ENCODE measurements at regions not wholly inside any gene's neighbourhood (a gene's known extent, or its start where the extent isn't known, plus 50 kb on each side); places are given as distances from the start of the nearest gene placed in this dataset.

DNA sequence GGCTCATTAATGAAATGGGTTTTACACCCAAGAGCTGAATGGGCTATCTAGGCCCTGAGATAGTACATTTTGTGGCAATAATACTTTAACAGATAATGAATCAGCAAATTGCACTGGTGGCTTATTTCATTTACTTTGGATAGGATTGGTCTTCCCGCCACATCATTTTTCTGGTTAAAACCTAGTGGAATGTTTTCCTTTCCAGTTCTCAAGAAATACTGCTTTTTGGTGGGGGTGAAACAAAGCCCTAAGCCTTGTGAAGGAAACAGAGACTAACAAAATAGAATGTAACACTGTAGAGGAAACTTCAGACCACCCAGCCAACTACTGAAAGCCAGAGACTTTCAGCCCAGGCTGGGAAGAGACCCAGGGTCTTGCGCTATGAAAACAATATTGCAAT lies 172.2 kb downstream of the HHIPL2 start:
- Histone ChIP-seq H3K36me3 (ENCODE audit: control insufficient read depth in 2 of 2, insufficient read depth in 1 of 2, low read length in 2 of 2) (no peaks in the 10 kb centered on the region), H3K27ac (ENCODE audit: extremely low read depth, low read depth, low read length) (no peak overlapping the region), H3K4me3 (ENCODE audit: low read depth, low read length) (no peak overlapping the region), H3K9me3 (ENCODE audit: control insufficient read depth, insufficient read depth, low read depth, low read length) (no peaks in the 10 kb centered on the region), H3K4me1 (ENCODE audit: control insufficient read depth, insufficient read depth, low read length) (no peaks in the 10 kb centered on the region)
- POLR2A ChIA-PET = no interaction called here
- CTCF ChIA-PET = interaction anchor here (1.0 kb wide), 1 partner anchor 79 kb away, joined by 5 read pairs; no protein-coding TSS in a partner anchor
- no peak for TF ChIP-seq ZNF302 (tag by site-specific recombination; IDR thresholded peaks at IDR 0.05; ENCODE audit: low read depth)
- TF ChIP-seq SP7 (tag by site-specific recombination; IDR thresholded peaks at IDR 0.05) = no peak
- no peak for TF ChIP-seq ZNF558 (tag by site-specific recombination; IDR thresholded peaks at IDR 0.05)
- no peak for TF ChIP-seq ZNF792 (tag by site-specific recombination; IDR thresholded peaks at IDR 0.05)
- TF ChIP-seq, protein P1, sequence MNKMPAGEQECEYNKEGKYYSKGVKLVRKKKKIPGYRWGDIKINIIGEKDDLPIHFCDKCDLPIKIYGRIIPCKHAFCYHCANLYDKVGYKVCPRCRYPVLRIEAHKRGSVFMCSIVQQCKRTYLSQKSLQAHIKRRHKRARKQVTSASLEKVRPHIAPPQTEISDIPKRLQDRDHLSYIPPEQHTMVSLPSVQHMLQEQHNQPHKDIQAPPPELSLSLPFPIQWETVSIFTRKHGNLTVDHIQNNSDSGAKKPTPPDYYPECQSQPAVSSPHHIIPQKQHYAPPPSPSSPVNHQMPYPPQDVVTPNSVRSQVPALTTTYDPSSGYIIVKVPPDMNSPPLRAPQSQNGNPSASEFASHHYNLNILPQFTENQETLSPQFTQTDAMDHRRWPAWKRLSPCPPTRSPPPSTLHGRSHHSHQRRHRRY (tag by site-specific recombination; IDR thresholded peaks at IDR 0.05) = no peak
- TF ChIP-seq ZNF548 (tag by site-specific recombination; IDR thresholded peaks at IDR 0.05) = no peak
- no peak for TF ChIP-seq ZNF610 (tag by site-specific recombination; IDR thresholded peaks at IDR 0.05; ENCODE audit: borderline replicate concordance)
- TF ChIP-seq, protein P2, sequence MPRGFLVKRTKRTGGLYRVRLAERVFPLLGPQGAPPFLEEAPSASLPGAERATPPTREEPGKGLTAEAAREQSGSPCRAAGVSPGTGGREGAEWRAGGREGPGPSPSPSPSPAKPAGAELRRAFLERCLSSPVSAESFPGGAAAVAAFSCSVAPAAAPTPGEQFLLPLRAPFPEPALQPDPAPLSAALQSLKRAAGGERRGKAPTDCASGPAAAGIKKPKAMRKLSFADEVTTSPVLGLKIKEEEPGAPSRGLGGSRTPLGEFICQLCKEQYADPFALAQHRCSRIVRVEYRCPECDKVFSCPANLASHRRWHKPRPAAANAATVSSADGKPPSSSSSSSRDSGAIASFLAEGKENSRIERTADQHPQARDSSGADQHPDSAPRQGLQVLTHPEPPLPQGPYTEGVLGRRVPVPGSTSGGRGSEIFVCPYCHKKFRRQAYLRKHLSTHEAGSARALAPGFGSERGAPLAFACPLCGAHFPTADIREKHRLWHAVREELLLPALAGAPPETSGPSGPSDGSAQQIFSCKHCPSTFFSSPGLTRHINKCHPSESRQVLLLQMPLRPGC (tag by site-specific recombination; IDR thresholded peaks at IDR 0.05) = no peak
- no peak for TF ChIP-seq ZNF174 (tag by site-specific recombination; IDR thresholded peaks at IDR 0.05)
- no peak for TF ChIP-seq ZNF76 (tag by site-specific recombination; IDR thresholded peaks at IDR 0.05; ENCODE audit: borderline replicate concordance, low read depth)
- TF ChIP-seq ZNF16 (tag by site-specific recombination; IDR thresholded peaks at IDR 0.05; ENCODE audit: low read depth) = no peak
- TF ChIP-seq, protein P3, sequence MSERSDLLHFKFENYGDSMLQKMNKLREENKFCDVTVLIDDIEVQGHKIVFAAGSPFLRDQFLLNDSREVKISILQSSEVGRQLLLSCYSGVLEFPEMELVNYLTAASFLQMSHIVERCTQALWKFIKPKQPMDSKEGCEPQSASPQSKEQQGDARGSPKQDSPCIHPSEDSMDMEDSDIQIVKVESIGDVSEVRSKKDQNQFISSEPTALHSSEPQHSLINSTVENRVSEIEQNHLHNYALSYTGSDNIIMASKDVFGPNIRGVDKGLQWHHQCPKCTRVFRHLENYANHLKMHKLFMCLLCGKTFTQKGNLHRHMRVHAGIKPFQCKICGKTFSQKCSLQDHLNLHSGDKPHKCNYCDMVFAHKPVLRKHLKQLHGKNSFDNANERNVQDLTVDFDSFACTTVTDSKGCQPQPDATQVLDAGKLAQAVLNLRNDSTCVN (tag by site-specific recombination; optimal IDR thresholded peaks at IDR 0.05) = no peak
- no peak for TF ChIP-seq ZNF423 (tag by site-specific recombination; IDR thresholded peaks at IDR 0.05)

DNA sequence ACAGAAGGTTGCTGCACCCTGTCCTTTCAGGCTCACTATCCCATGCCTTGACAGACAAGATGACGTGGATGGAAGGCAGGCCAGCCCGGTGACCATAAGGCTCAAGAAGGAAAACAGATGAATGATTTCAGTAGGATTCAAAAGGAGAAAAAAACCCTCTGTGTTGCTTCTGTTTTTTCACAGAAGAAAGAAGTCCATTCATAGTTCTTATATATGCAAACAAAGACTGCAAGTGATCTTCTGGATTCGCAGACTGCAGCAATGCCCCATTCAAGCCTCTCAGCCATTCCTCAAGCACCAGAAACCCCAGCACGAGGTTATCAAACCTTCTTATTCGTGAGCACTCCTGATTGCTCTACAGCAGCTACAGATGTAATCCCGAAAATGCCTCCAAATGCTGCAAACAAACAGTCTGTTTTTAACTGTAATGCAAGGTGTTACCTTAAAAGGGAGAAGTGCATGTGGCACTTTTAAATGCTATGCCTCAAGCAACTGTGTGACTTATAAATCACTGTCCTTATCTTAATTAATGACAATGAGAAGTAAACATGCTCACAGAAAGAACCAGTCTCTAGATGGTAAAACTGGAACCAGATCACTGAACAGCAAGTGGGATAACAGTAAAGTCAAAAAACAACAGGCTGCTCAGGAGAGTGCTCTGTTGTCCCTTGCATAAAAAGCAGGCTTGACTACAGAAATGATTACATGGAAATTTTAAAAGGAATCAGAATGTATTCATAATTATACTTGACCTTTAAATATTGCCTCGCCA lies 173.9 kb downstream of the HHIPL2 start:
- ChIA-PET POLR2A (no interaction called here), CTCF (no interaction called here)
- Histone ChIP-seq H3K36me3 (ENCODE audit: control insufficient read depth in 2 of 2, insufficient read depth in 1 of 2, low read length in 2 of 2) (no peaks in the 10 kb centered on the region), H3K27ac (ENCODE audit: extremely low read depth, low read depth, low read length) (no peak overlapping the region), H3K4me3 (ENCODE audit: low read depth, low read length) (no peak overlapping the region), H3K9me3 (ENCODE audit: control insufficient read depth, insufficient read depth, low read depth, low read length) (no peaks in the 10 kb centered on the region), H3K4me1 (ENCODE audit: control insufficient read depth, insufficient read depth, low read length) (no peaks in the 10 kb centered on the region)
- TF ChIP-seq, protein P4, sequence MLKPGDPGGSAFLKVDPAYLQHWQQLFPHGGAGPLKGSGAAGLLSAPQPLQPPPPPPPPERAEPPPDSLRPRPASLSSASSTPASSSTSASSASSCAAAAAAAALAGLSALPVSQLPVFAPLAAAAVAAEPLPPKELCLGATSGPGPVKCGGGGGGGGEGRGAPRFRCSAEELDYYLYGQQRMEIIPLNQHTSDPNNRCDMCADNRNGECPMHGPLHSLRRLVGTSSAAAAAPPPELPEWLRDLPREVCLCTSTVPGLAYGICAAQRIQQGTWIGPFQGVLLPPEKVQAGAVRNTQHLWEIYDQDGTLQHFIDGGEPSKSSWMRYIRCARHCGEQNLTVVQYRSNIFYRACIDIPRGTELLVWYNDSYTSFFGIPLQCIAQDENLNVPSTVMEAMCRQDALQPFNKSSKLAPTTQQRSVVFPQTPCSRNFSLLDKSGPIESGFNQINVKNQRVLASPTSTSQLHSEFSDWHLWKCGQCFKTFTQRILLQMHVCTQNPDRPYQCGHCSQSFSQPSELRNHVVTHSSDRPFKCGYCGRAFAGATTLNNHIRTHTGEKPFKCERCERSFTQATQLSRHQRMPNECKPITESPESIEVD (tag by site-specific recombination; IDR thresholded peaks at IDR 0.05) = peak; percentile 66
- TF ChIP-seq FEZF1 (tag by site-specific recombination; IDR thresholded peaks at IDR 0.05) = peak; percentile 49; the same call in 1 of the 2 replicates
- TF ChIP-seq ZNF335 (tag by site-specific recombination; conservative IDR thresholded peaks at IDR 0.05) = no peak
- 0 out of 2 replicates have a peak, but pooled peaks have one; percentile 21 for TF ChIP-seq ZNF843 (tag by site-specific recombination; IDR thresholded peaks at IDR 0.05)
- TF ChIP-seq, protein P5, sequence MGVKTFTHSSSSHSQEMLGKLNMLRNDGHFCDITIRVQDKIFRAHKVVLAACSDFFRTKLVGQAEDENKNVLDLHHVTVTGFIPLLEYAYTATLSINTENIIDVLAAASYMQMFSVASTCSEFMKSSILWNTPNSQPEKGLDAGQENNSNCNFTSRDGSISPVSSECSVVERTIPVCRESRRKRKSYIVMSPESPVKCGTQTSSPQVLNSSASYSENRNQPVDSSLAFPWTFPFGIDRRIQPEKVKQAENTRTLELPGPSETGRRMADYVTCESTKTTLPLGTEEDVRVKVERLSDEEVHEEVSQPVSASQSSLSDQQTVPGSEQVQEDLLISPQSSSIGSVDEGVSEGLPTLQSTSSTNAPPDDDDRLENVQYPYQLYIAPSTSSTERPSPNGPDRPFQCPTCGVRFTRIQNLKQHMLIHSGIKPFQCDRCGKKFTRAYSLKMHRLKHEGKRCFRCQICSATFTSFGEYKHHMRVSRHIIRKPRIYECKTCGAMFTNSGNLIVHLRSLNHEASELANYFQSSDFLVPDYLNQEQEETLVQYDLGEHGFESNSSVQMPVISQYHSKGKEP (tag by site-specific recombination; IDR thresholded peaks at IDR 0.05) = peak; percentile 18; the same call in 1 of the 2 replicates

Measured in HEK293 (cell line).